Mucosa of descending colon (tissue), 3 donors: ENCODE measurements at regions not wholly inside any gene's neighbourhood (a gene's known extent, or its start where the extent isn't known, plus 50 kb on each side); places are given as distances from the start of the nearest gene placed in this dataset.

ENCODE experiments used
- ATAC-seq: fragments of 200-7000 bp; cut with Tn5 transposase; one replicate; pipeline ENCODE4 v1.9.1; 2020; ENCODE audit warnings: mild to moderate bottlenecking, moderate library complexity
- DNase-seq, 3 donors: peaks; one replicate each; pipeline ENCODE4 v3.0.0-alpha.2; 2020
- H3K36me3 ChIP-seq: fragments of 200-600 bp; one replicate; pipeline ENCODE4 v1.8.0; 2021; ENCODE audit warnings: low read depth, mild to moderate bottlenecking
- H3K4me1 ChIP-seq: fragments of 200-600 bp; one replicate; pipeline ENCODE4 v1.8.0; 2021; ENCODE audit warnings: low read depth, mild to moderate bottlenecking
- H3K4me3 ChIP-seq: fragments of 200-600 bp; one replicate; pipeline ENCODE4 v1.8.0; 2021; ENCODE audit warnings: mild to moderate bottlenecking
- H3K9me3 ChIP-seq: fragments of 200-600 bp; one replicate; pipeline ENCODE4 v1.8.0; 2021; ENCODE audit warnings: mild to moderate bottlenecking
- intact Hi-C, 2 donors: fragments of 100-400 bp; cut with DNase I in 1 of 2; cut with micrococcal nuclease in 1 of 2; formaldehyde crosslinking; loops; one replicate each; pipeline versions ENCODE4 v1.11.0 to v1.11.1; 2022; cut with DNase I, micrococcal nuclease
- TF ChIP-seq, protein P1 (sequence below): fragments of 200-600 bp; IDR thresholded peaks from one replicate; pipeline ENCODE4 v1.8.0; 2022; ENCODE audit warnings: antibody characterized with exemption, mild to moderate bottlenecking
- donor health status: DM: no; HTN: no; CAD: no; lungs with moderate emphysema.
- donor health status: DM: no; HTN: no; CAD: no.
- donor health status: DM: no; HTN: yes; CAD: no.

DNA sequence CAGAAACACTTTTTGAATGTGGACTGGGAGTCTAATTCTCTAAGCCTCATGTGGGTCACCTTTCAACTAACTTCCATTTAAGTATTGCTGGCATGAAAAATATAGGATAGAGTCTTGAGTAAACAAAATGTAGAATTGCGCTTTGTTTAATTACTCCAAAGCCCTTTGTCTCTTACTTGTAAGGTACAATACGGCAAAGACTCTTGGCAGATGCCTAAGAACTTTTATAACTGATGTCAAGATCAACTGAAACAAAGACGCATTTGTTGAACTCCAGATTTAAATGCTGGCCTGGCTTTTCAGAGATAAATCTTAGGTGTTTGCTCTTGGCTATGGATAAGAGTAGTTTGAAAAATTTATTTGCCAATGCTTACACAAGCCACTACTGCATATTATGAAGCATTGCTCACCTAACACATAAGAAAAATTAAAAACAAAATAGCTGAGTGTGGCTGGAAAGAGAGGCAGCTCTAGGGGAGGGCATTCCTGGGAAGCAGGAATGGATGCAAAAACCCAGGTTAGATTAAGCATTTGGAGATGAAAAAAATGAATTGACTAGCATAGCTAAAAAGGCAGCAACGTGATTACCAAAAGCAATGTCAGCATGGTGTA, 107.3 kb upstream of the STARD13 start:
- Histone ChIP-seq H3K4me3 (no peak overlapping the region), H3K4me1 (peaks cover 5% of the 10 kb centered on the region), H3K36me3 (no peaks in the 10 kb centered on the region), H3K9me3 (no peaks in the 10 kb centered on the region)
- intact Hi-C loops = no loop called here
- DNase-seq (no peak), ATAC-seq (peak; percentile 79)
- TF ChIP-seq, protein P1, sequence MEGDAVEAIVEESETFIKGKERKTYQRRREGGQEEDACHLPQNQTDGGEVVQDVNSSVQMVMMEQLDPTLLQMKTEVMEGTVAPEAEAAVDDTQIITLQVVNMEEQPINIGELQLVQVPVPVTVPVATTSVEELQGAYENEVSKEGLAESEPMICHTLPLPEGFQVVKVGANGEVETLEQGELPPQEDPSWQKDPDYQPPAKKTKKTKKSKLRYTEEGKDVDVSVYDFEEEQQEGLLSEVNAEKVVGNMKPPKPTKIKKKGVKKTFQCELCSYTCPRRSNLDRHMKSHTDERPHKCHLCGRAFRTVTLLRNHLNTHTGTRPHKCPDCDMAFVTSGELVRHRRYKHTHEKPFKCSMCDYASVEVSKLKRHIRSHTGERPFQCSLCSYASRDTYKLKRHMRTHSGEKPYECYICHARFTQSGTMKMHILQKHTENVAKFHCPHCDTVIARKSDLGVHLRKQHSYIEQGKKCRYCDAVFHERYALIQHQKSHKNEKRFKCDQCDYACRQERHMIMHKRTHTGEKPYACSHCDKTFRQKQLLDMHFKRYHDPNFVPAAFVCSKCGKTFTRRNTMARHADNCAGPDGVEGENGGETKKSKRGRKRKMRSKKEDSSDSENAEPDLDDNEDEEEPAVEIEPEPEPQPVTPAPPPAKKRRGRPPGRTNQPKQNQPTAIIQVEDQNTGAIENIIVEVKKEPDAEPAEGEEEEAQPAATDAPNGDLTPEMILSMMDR = no peak

DNA sequence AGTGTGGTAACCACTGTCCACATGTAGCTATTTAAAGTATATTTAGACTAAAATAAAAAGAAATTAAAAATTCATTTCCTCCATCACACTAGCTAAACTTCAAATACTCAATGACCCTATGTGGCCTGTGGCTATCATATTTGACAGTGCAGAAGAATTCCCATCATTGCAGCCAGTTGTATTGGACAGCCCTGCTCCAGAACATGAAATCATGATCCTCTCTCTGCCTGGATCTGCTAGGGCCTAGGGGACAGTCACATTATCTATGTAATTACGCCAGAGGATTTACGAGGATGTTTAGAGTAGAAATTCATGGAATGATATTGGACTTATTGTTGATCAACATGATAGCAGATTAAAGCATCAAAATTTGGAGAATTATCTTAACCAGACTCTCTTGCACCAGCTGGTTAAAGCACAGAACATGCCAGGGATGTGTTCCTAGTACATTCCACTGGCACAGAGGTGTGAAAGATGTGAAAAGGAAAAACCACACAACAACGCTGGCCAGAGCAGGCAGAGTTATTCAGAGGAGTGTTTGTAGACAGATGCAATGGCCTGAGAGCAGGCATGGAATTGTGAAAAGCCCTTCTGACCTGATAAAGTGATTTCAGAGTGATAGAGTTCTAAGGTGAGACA, 108.9 kb upstream of the STARD13 start:
- no peaks in the 10 kb centered on the region for H3K9me3 ChIP-seq
- intact Hi-C loops = no loop called here
- no peak overlapping the region for H3K4me3 ChIP-seq
- TF ChIP-seq, protein P1 = no peak
- H3K36me3 ChIP-seq = no peaks in the 10 kb centered on the region
- ATAC-seq = no peak
- no peak for DNase-seq
- H3K4me1 ChIP-seq = peaks cover 5% of the 10 kb centered on the region

DNA sequence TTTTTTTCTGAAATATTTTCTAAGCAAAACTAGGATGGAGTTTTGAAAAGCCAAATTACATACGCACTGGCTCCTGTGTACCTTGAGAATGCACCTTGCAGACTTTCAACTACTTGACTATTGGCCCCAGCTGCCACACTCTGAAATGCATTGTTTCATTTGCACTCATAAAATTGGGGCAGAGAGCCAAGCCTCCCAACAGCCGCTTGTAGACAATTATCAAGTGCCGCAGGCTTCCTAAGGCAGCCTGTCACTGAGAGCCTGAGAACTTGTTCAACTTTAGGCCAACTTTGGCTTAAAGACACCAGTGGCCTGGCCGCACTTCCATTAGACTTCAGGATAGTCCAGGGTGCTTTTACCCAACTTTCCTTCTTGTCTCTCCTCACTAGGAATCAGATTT, 115.7 kb upstream of the STARD13 start:
- peak; percentile 91 for ATAC-seq
- peak; percentile 43 to 85 (median 49) for DNase-seq
- intact Hi-C loops = no loop called here
- H3K4me1 ChIP-seq = no peaks in the 10 kb centered on the region
- no peak overlapping the region for H3K4me3 ChIP-seq
- no peaks in the 10 kb centered on the region for H3K36me3 ChIP-seq
- H3K9me3 ChIP-seq = no peaks in the 10 kb centered on the region
- TF ChIP-seq, protein P1 = no peak

DNA sequence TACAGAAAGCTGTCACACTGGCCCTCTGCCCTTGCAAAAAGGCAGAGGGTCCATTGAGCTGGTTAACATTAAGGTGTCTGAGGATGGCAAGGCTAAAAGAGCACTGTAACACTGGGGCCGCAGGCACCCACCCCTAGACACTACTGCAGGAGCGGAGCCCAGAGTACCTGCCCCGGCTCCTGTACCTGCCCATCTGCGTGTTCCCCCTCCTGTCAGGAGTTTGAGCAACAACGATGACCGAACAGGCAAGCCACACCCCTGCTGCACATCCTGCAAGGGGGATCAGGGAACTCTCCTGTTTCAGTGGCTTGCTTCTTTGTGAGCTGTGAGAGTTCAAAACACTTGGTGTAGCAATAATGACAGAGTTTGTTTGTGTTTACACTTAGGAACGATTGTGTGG, 117.4 kb upstream of the STARD13 start:
- intact Hi-C loops = no loop called here

DNA sequence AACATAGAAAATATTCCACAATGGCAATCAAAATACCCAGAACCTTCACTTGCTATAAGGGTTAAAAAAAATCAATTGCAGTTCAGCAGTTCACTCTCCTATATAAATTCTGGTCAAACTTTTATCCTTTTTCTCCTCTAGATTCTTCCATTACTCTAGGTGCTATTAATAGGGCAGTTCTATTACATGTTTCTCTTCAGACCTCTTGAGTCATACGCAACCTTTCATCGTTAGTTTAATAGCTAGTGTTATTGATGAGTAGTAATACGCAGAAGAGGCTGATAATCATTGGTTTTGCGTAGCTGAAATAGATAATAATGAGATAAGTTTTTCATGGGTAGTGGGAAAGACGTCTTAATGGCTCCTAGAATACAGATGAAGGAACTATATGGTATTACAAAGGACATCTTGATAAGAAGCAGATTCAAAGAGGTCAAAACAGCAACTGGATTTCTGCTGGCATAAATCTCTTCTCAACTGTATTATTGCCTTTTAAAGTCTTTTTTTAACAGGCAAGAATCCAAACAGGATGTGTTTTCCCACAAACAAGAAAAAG, 118.3 kb upstream of the STARD13 start:
- no peaks in the 10 kb centered on the region for H3K36me3 ChIP-seq
- H3K9me3 ChIP-seq = no peaks in the 10 kb centered on the region
- no peak overlapping the region for H3K4me3 ChIP-seq
- ATAC-seq (no peak), DNase-seq (no peak)
- intact Hi-C loops = no loop called here
- TF ChIP-seq, protein P1 = no peak
- H3K4me1 ChIP-seq = no peaks in the 10 kb centered on the region

More for the DNA sequence above, 117.4 kb upstream of the STARD13 start:
- Histone ChIP-seq H3K36me3 (no peaks in the 10 kb centered on the region), H3K4me1 (no peaks in the 10 kb centered on the region), H3K4me3 (no peak overlapping the region), H3K9me3 (no peaks in the 10 kb centered on the region)
- DNase-seq = no peak
- TF ChIP-seq, protein P1 = no peak
- no peak for ATAC-seq
